ENCODE measurements at regions not wholly inside any gene's neighbourhood (a gene's known extent, or its start where the extent isn't known, plus 50 kb on each side); places are given as distances from the start of the nearest gene placed in this dataset.
A peak's percentile ranks its signal among the peaks of the same experiment; 100 is the strongest.
"Not testable (repeated sequence)": the region's sequence is repeated elsewhere in the genome, so short reads cannot be mapped to it uniquely, and the experiment has no call there.

DNA sequence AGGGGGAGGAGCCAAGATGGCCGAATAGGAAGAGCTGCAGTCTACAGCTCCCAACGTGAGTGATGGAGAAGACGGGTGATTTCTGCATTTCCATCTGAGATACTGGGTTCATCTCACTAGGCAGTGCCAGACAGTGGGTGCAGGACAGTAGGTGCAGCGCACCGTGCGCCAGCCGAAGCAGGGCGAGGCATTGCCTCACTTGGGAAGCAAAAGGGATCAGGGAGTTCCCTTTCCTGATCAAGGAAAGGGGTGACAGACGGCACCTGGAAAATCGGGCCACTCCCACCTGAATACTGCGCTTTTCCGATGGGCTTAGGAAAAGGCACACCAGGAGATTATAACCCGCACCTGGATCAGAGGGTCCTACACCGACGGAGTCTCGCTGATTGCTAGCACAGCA, 121.1 kb upstream of the SESTD1 start:
- DNase-seq (ENCODE audit: low read depth, low spot score): not testable (repeated sequence)

DNA sequence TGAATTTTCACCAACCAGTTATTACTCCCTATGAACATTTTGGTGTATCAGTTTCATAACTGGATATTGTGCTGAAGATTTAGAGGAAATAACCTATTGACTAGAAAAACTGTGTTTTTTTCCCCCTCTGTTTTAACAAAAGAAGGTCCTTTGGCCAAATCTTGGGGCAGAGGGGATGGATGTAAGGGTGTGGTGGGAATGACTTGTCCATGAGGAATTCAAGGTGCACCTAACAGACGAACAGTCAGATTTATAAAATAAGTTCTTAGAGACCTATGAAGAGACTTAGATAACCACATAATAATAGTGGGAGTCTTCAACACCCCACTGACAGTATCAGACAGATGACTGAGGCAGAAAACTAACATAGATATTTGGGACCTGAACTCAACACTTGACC, 119.3 kb upstream of the SESTD1 start:
- no peak for DNase-seq (ENCODE audit: low read depth, low spot score)

DNA sequence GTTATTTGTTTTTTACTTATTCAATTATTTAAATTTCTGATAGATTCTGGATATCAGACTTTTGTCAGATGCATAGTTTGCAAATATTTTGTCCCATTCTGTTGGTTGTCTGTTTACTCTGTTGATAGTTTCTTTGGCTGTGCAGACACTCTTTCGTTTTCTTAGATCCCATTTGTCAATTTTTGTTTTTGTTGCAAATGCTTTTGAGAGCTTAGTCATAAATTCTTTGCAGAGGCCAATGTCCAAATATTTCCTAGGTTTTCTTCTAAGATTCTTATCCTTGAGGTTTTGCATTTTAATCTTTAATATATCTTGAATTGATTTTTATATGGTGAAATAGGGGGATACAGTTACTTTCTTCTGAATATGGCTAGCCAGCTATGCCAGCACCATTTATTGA, 112.7 kb upstream of the SESTD1 start:
- no peak for DNase-seq (ENCODE audit: low read depth, low spot score)

GRCh38 chr2:179376881-179377280, 112.2 kb upstream of the SESTD1 start:
- no peak for DNase-seq (ENCODE audit: low read depth, low spot score)

GRCh38 chr2:179373816-179374215, 109.2 kb upstream of the SESTD1 start:
- DNase-seq (ENCODE audit: low read depth, low spot score): no peak

GRCh38 chr2:179365561-179365960, 100.9 kb upstream of the SESTD1 start:
- DNase-seq (ENCODE audit: low read depth, low spot score): not testable (repeated sequence)

DNA sequence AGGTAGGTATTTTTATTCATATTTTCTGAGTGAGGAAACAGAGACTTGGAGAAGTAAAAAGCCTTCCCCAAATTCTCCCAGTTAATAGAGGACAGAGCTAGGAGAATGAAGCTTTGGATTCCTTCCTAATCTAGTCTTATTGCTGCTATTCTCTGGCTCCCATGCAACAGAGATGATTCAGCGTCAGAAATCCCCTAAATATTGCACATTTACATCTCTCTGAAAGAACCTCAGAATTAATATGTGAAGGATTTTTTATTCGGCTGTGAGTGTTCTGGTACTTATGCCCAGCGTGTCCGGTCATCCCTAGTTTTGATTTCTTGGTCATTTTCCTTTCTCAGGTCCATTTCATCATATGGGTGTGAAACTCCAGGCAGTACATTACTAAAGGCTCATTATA, 91.2 kb upstream of the SESTD1 start:
- no peak for DNase-seq (ENCODE audit: low read depth, low spot score)

- no peak for DNase-seq (ENCODE audit: low read depth, low spot score)
Measured at GRCh38 chr2:179354739-179355537, 90.3 kb upstream of the SESTD1 start.

- no peak for DNase-seq (ENCODE audit: low read depth, low spot score)
Measured at GRCh38 chr2:179354296-179354695, 89.7 kb upstream of the SESTD1 start.

DNA sequence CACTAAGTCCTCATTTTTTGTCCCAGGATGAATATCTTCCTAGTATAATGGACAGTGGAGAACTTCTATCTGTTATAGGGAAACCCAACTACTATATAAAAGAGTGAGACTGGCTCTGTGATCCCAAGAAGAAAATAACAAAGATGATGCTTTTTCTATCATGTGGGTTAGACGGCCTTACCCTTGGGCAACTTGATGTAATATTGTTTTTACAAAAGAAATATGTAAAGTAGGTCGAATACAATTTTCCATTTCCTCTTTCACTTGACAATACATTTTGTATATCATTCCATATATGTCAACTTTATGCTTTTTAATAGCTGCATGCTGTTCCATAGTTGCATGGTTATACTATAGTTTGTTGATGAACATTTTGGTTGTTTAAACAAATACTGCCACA, 87.5 kb upstream of the SESTD1 start:
- DNase-seq (ENCODE audit: low read depth, low spot score): no peak

DNA sequence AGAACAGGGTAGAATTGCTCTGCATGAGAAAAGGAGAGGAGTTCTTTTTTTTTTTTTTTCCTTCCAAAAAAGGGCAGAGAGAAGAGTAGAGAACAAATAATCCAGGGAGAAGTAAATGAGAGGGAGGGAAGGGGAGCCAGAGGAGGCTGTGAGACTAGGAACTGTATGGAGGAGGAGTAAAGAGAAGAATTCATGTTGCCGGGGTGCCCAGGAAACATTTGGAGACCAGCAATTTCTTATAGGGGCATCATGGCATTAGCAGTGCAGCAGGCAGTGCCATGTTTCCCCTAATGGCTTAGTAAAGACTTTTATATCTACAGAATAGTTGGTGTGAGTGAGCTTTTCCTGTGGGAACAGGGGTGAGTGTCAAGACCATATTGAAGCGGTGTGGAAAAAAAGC, 86.4 kb upstream of the SESTD1 start:
- DNase-seq (ENCODE audit: low read depth, low spot score): no peak

DNA sequence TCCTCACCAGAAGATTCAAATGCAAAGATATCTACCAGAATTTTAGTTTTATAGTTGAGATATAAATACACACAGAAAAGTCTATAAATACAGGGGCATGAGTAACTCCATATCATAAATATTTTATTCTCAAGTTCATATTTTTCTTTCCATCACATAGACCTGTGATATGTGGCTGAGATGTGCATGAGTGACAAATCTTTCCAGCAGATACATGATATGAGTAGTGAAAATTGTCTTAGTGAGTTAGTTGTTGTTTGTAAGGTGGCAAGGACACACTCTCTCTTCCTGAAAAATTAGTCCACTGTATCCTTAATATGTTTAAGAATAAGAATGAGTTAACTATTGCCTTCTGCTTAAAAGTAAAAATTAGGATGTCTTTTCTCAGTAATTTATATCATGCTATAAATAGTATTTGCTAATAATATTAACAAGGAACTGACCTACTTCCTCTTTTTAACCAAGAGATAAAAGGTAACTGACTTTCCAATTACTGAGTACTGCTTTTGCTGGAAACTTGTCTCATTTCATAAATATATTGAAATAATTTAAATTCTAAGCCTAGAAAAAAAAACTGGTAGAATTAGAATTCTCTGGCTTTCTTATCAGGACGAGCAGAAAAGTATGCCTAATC, 85.2 kb upstream of the SESTD1 start:
- no peak for DNase-seq (ENCODE audit: low read depth, low spot score)

GRCh38 chr2:179348906-179349305, 84.3 kb upstream of the SESTD1 start:
- DNase-seq (ENCODE audit: low read depth, low spot score): no peak

GRCh38 chr2:179344970-179345369, 80.3 kb upstream of the SESTD1 start:
- DNase-seq (ENCODE audit: low read depth, low spot score): no peak

GRCh38 chr2:179344280-179344964, 79.8 kb upstream of the SESTD1 start:
- no peak for DNase-seq (ENCODE audit: low read depth, low spot score)

GRCh38 chr2:179343945-179344279, 79.3 kb upstream of the SESTD1 start:
- DNase-seq (ENCODE audit: low read depth, low spot score): no peak

DNA sequence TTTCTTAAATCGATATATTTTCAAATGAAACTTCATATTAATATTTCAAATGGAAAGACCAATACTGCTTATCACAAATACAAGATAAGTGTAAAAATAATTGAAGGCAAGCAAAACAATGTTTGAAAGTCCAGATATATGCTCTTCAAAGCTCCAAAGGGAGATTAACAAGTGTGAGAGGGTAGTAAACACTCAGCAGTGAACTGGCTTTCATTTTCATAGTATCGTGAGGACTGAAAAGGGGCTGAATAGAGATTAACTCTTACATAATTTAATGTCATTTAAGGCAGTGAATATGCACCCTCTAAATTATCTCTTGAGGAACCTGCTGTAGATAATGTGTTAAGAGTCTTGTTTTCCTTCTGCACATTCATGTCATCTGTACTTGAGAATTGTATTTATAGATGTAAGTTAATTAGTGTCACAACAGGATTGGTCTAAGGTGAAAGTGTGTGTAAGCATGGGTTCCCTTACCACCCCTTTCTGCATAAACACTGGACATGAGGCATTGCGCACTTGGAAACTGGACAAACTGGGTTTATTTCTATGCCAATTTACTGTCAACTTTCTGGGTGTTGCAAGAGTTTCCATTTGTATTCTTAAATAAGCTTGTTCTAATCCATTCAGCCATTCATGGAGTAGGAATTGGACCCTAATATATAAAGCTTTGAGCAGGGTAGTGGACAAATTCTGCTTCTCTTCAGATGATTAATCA, 76.7 kb upstream of the SESTD1 start:
- DNase-seq (ENCODE audit: low read depth, low spot score): no peak

GRCh38 chr2:179340678-179341077, 76.0 kb upstream of the SESTD1 start:
- DNase-seq (ENCODE audit: low read depth, low spot score): no peak

DNA sequence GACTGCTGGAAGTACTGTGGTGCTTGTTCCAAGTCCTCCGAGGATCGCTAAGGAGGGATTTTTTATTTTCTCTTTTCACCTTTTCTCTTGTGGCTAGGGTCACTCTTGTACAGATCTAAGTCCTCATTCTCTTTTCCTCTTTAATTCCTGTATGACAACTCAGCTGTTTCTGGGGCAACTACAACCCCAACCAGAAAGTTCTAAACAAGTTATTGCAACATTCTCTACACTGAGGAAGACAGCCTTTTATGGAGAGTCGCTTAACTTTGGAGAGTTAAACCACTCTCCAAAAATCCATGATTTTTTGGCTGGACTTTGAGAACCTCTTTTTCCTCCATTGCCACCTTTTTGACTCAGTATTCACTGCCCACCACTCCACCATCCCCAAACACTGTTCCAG, 74.0 kb upstream of the SESTD1 start:
- no peak for DNase-seq (ENCODE audit: low read depth, low spot score)

GRCh38 chr2:179336782-179337534, 72.3 kb upstream of the SESTD1 start:
- DNase-seq (ENCODE audit: low read depth, low spot score): peak; percentile 89

- DNase-seq (ENCODE audit: low read depth, low spot score): no peak
Measured at GRCh38 chr2:179335732-179336131, 71.1 kb upstream of the SESTD1 start.

- DNase-seq (ENCODE audit: low read depth, low spot score): no peak
Measured at GRCh38 chr2:179332903-179333302, 68.3 kb upstream of the SESTD1 start.
